ENCODE measurements at regions not wholly inside any gene's neighbourhood (a gene's known extent, or its start where the extent isn't known, plus 50 kb on each side); places are given as distances from the start of the nearest gene placed in this dataset.
A peak's percentile ranks its signal among the peaks of the same experiment; 100 is the strongest.
"Not testable (repeated sequence)": the region's sequence is repeated elsewhere in the genome, so short reads cannot be mapped to it uniquely, and the experiment has no call there.

DNA sequence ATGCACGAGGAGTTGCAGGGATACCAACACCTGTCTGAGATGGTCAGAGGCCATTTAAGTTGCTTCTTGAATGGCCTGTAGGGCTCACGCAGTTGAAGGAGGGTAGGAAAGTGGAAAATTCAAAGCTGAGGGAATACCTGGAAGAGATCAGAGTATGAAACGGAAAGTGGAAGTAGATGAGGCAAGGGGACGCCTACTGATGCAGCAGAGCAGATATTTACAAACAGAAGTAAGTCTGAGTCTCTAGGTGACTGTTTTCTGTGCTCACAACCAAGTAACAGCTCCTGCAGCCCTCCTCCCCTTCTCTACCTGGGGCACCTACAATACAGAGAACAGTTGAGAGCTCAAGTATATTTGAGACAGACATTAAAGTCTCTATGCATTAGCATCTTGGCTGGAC is 57.5 kb upstream of the CCN1 start:
- peaks cover 19% of the 10 kb centered on the region for H4K20me1 ChIP-seq (ENCODE audit: insufficient read depth, low read length)
- WGBS, 2 experiments (ENCODE audit: extremely low coverage in 2 of 2, insufficient read length in 1 of 2): no CpG with 5 or more reads among the region's 4 CpGs
- in situ Hi-C loops (cut with MboI; ENCODE audit: low sequenced_read_pairs); H2AK9ac ChIP-seq (replicated peaks; ENCODE audit: low read depth, low read length, poor library complexity); H3K4me3 ChIP-seq (ENCODE audit: insufficient read depth, low read depth, low read length); H2BK5ac ChIP-seq (ENCODE audit: low read depth, low read length, poor library complexity, severe bottlenecking); DNase-seq; H3K36me3 ChIP-seq (ENCODE audit: control insufficient read depth, insufficient read depth, low read length); BruUV-seq (replicated peaks); H2AFZ ChIP-seq (replicated peaks; ENCODE audit: low read length, poor library complexity); POLR2A ChIA-PET (ENCODE audit: unreplicated experiment); CTCF ChIA-PET; H3K27ac ChIP-seq (ENCODE audit: insufficient read depth, low read length); H4K91ac ChIP-seq (ENCODE audit: insufficient read depth, low read depth, low read length); H3K18ac ChIP-seq (ENCODE audit: low read depth, low read length); H4K5ac ChIP-seq (ENCODE audit: low read depth, low read length); H3K9me3 ChIP-seq (ENCODE audit: control insufficient read depth, insufficient read depth, low read length); intact Hi-C loops (cut with micrococcal nuclease); H3K23ac ChIP-seq (ENCODE audit: low read depth, low read length); H2BK120ac ChIP-seq (ENCODE audit: low read depth, low read length); H3K9me1 ChIP-seq (ENCODE audit: insufficient read depth, low read length); ATAC-seq (ENCODE audit: low read depth); H4K8ac ChIP-seq (ENCODE audit: low read depth in 2 of 2, low read length in 2 of 2); H3K56ac ChIP-seq (ENCODE audit: extremely low read depth, insufficient read depth, low read length); H3K27me3 ChIP-seq (ENCODE audit: control insufficient read depth, insufficient read depth, low read length); dilution Hi-C loops (cut with HindIII; ENCODE audit: low sequenced_read_pairs, unreplicated experiment); H3K4me2 ChIP-seq (ENCODE audit: low read depth, low read length); H2BK15ac ChIP-seq (ENCODE audit: low read depth, low read length); H3K4ac ChIP-seq (ENCODE audit: low read depth, low read length); H3K4me1 ChIP-seq (ENCODE audit: control insufficient read depth, insufficient read depth, low read length); H3K9ac ChIP-seq (ENCODE audit: low read depth, low read length): not testable (repeated sequence)
- H3K14ac ChIP-seq (replicated peaks; ENCODE audit: low read depth, low read length): peak overlapping the region; percentile 33; the same call in 1 of the 2 replicates
- H3K79me1 ChIP-seq (ENCODE audit: low read depth in 1 of 2, low read length in 2 of 2): peaks cover 0 to 22% of the 10 kb centered on the region in 2 experiments; a peak in 2 of 4 replicates
- H2AK5ac ChIP-seq (ENCODE audit: low read depth, low read length): peak overlapping the region; percentile 2; the same call in 1 of the 2 replicates
- 0 out of 2 replicates have a peak overlapping the region, but pooled peaks have one; percentile 72 for H2BK20ac ChIP-seq (ENCODE audit: low read depth, low read length)

All from IMR-90 (cell line).